Mammary epithelial cell (primary cell): ENCODE measurements at regions not wholly inside any gene's neighbourhood (a gene's known extent, or its start where the extent isn't known, plus 50 kb on each side); places are given as distances from the start of the nearest gene placed in this dataset.

ENCODE experiments used
- EZH2 ChIP-seq: IDR thresholded peaks from 2 replicates; pipeline ENCODE4 v1.6.1; 2012; ENCODE audit warnings: low read length, inconsistent platforms, borderline replicate concordance
- TF ChIP-seq, protein P1 (sequence below), 2 donors: IDR thresholded peaks in 1 of 2; conservative IDR thresholded peaks in 1 of 2; 2 replicates each; pipeline ENCODE4 v1.5.1; 2011 to 2012; ENCODE audit warnings: inconsistent platforms in 2 of 2, low read length in 2 of 2, mild to moderate bottlenecking in 2 of 2, control low read depth in 1 of 2, low read depth in 1 of 2; ENCODE audit not compliant: insufficient read depth in 1 of 2; ENCODE audit errors: extremely low read depth in 1 of 2

DNA sequence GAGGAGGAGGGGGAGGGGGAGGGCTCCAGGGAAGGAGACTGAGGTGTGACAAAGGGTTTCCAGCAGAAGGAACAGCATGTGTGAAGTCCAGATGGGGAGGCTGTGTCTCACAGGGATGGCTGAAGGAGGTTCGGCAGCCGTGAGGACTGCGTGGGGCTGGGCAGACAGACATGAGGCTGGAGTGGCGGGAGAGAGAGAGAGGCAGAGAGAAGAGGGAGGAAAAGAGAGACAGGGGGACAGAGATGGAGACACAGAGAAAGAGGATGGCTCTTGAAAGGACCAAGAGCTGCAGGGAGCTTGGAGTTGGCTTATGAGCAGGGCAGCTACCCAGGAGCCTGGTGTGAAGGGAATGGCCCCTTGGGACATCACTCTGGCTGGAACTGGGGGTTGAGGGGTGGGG is 138.9 kb upstream of the ASB18 start:
- TF ChIP-seq, protein P1, sequence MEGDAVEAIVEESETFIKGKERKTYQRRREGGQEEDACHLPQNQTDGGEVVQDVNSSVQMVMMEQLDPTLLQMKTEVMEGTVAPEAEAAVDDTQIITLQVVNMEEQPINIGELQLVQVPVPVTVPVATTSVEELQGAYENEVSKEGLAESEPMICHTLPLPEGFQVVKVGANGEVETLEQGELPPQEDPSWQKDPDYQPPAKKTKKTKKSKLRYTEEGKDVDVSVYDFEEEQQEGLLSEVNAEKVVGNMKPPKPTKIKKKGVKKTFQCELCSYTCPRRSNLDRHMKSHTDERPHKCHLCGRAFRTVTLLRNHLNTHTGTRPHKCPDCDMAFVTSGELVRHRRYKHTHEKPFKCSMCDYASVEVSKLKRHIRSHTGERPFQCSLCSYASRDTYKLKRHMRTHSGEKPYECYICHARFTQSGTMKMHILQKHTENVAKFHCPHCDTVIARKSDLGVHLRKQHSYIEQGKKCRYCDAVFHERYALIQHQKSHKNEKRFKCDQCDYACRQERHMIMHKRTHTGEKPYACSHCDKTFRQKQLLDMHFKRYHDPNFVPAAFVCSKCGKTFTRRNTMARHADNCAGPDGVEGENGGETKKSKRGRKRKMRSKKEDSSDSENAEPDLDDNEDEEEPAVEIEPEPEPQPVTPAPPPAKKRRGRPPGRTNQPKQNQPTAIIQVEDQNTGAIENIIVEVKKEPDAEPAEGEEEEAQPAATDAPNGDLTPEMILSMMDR (conservative IDR thresholded peaks at IDR 0.05 in 1 of 2, IDR thresholded peaks at IDR 0.05 in 1 of 2; ENCODE audit: extremely low read depth in 1 of 2, insufficient read depth in 1 of 2, low read depth in 1 of 2, low read length in 2 of 2), result no peak
- TF ChIP-seq EZH2, result no peak
